ENCODE measurements at regions not wholly inside any gene's neighbourhood (a gene's known extent, or its start where the extent isn't known, plus 50 kb on each side); places are given as distances from the start of the nearest gene placed in this dataset.

- no peak overlapping the region for H3K4me3 ChIP-seq
- H3K27me3 ChIP-seq = no peaks in the 10 kb centered on the region
- H3K36me3 ChIP-seq = no peaks in the 10 kb centered on the region
- no peak for TF ChIP-seq CTCF (IDR thresholded peaks at IDR 0.05)
- no peak overlapping the region for H3K27ac ChIP-seq
- DNase-seq (ENCODE audit: low spot score in 2 of 2) = no peak
- H3K4me1 ChIP-seq = no peaks in the 10 kb centered on the region
- intact Hi-C loops (cut with DNase I) = no loop called here
- H3K9me3 ChIP-seq = peaks cover 0 to 5% of the 10 kb centered on the region in 2 donors
These were observed 63.5 kb upstream of the TMTC1 start for GRCh38 chr12:29847246-29847645.

GRCh38 chr12:29844667-29845066 lies 60.9 kb upstream of the TMTC1 start:
- intact Hi-C loops (cut with DNase I) = no loop called here
- Histone ChIP-seq H3K4me1 (no peaks in the 10 kb centered on the region), H3K27me3 (no peaks in the 10 kb centered on the region), H3K4me3 (no peak overlapping the region), H3K9me3 (peaks cover 0 to 5% of the 10 kb centered on the region in 2 donors), H3K36me3 (no peaks in the 10 kb centered on the region), H3K27ac (no peak overlapping the region)
- no peak for DNase-seq (ENCODE audit: low spot score in 2 of 2)
- no peak for TF ChIP-seq CTCF (IDR thresholded peaks at IDR 0.05)

- Histone ChIP-seq H3K9me3 (peaks cover 0 to 13% of the 10 kb centered on the region in 2 donors), H3K4me1 (no peaks in the 10 kb centered on the region), H3K4me3 (no peak overlapping the region), H3K27ac (no peak overlapping the region), H3K27me3 (no peaks in the 10 kb centered on the region), H3K36me3 (no peaks in the 10 kb centered on the region)
- no peak for TF ChIP-seq CTCF (IDR thresholded peaks at IDR 0.05)
- intact Hi-C loops (cut with DNase I) = no loop called here
- no peak for DNase-seq (ENCODE audit: low spot score in 2 of 2)
These were observed 59.3 kb upstream of the TMTC1 start for GRCh38 chr12:29843036-29843435.

- TF ChIP-seq CTCF (IDR thresholded peaks at IDR 0.05) = no peak
These were observed 55.0 kb upstream of the TMTC1 start for GRCh38 chr12:29838768-29839167.

More at GRCh38 chr12:29838768-29839167, 55.0 kb upstream of the TMTC1 start:
- no peak for DNase-seq (ENCODE audit: low spot score in 2 of 2)
- intact Hi-C loops (cut with DNase I) = no loop called here
- Histone ChIP-seq H3K9me3 (peaks cover 0 to 13% of the 10 kb centered on the region in 2 donors), H3K27ac (no peak overlapping the region), H3K36me3 (no peaks in the 10 kb centered on the region), H3K27me3 (no peaks in the 10 kb centered on the region), H3K4me3 (no peak overlapping the region), H3K4me1 (no peaks in the 10 kb centered on the region)

Data from ascending aorta (tissue), 2 donors.